Activated CD8-positive, alpha-beta T cell treated with anti-CD3 and anti-CD28 coated beads for 36 hours (primary cell): ENCODE measurements at regions not wholly inside any gene's neighbourhood (a gene's known extent, or its start where the extent isn't known, plus 50 kb on each side); places are given as distances from the start of the nearest gene placed in this dataset.

ENCODE experiments used
- ATAC-seq: fragments of 200-7000 bp; cut with Tn5 transposase; one replicate; pipeline ENCODE4 v1.10.0; 2021; ENCODE audit warnings: mild to moderate bottlenecking, moderate library complexity
- CTCF ChIA-PET: fragments of 350-600 bp; sonication (Branson Sonifier 250); formaldehyde crosslinking; loops from one replicate; lab custom pipeline; 2021; ENCODE audit warnings: antibody characterized with exemption; lab: Charles Lee
- POLR2A ChIA-PET: fragments of 350-600 bp; sonication (Branson Sonifier 250); formaldehyde crosslinking; loops from one replicate; lab custom pipeline; 2021; ENCODE audit warnings: antibody characterized with exemption; lab: Charles Lee
- DNase-seq: peaks from one replicate; pipeline ENCODE4 v3.0.0-alpha.2; 2020
- H3K27ac Mint-ChIP-seq: one replicate; pipeline ENCODE4 v1.8.0; 2021; ENCODE audit warnings: mild to moderate bottlenecking, mixed read lengths
- H3K27me3 Mint-ChIP-seq: one replicate; pipeline ENCODE4 v1.8.0; 2021; ENCODE audit warnings: mixed read lengths
- H3K36me3 Mint-ChIP-seq: one replicate; pipeline ENCODE4 v1.8.0; 2021; ENCODE audit warnings: low read depth, mixed read lengths
- H3K4me1 Mint-ChIP-seq: one replicate; pipeline ENCODE4 v1.8.0; 2021; ENCODE audit warnings: low read depth, mixed read lengths
- H3K4me3 Mint-ChIP-seq: one replicate; pipeline ENCODE4 v1.8.0; 2021; ENCODE audit warnings: mild to moderate bottlenecking, moderate library complexity, mixed read lengths
- H3K9me3 Mint-ChIP-seq: one replicate; pipeline ENCODE4 v1.8.0; 2021; ENCODE audit warnings: mixed read lengths
- CTCF ChIP-seq: fragments of 200-600 bp; IDR thresholded peaks from one replicate; pipeline ENCODE4 v1.8.0; 2022; ENCODE audit warnings: antibody characterized with exemption, mild to moderate bottlenecking
- intact Hi-C: fragments of 100-400 bp; cut with micrococcal nuclease; formaldehyde crosslinking; loops from one replicate; pipeline ENCODE4 v1.10.0; 2022

DNA sequence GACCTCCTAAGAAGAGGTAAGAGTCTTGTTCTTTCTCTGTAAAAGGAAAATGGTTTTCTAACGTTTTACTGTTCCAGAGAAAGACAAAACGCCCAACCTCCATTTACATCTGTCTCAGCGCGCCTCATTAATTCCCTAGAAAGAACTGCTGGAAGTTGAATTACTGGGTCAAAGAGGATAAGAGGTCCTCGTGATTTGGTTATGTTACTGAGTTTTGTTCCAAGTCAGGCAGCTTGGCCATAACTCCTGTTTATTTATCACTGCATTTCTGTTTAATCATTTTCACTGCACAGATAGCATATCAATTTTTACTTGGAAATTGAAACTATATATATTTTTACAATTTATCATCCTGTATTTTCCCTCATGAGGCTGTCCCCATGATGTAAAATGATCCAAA lies 112.9 kb upstream of the PEG3 start:
- ChIA-PET POLR2A (no interaction called here), CTCF (no interaction called here)
- no peaks in the 10 kb centered on the region for H3K36me3 Mint-ChIP-seq
- DNase-seq: no peak
- no peak for TF ChIP-seq CTCF
- no peak overlapping the region for H3K4me3 Mint-ChIP-seq
- no peak for ATAC-seq
- H3K27me3 Mint-ChIP-seq: no peaks in the 10 kb centered on the region
- no peaks in the 10 kb centered on the region for H3K4me1 Mint-ChIP-seq
- H3K9me3 Mint-ChIP-seq: peaks cover 41% of the 10 kb centered on the region
- H3K27ac Mint-ChIP-seq: no peak overlapping the region
- intact Hi-C loops: no loop called here

DNA sequence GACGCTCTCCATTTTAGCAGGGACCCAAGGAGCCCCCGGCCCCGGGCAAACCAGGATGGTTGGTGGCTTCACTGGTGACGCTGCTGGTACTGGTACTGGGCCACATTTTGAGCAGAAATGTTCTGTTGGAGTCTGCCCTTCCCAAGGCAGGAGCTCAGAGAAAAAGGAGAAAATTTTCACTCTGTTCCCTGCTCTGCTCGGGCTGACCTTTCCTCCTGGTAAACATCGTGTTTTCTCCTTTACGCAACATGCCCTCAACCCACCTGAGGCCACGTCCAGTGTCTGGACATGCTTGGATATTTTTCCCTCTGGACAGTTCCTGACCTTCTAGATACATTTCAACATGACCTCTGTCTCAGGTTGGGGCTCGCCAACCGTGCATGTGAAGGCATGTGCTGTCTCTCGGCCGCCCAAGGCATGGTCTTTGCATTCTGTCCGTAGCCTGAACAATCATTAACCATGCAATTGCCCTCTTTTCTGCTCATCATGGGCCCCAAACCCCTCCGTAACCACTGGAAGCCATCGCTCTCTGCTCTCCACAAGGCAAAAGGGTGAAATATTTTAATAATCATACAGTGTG lies 115.2 kb upstream of the PEG3 start:
- no peak overlapping the region for H3K27ac Mint-ChIP-seq
- no peak for TF ChIP-seq CTCF

GRCh38 chr19:56956503-56957226 lies 116.1 kb upstream of the PEG3 start:
- ChIA-PET POLR2A (no interaction called here), CTCF (no interaction called here)
- peaks cover 29% of the 10 kb centered on the region for H3K9me3 Mint-ChIP-seq
- no peaks in the 10 kb centered on the region for H3K36me3 Mint-ChIP-seq
- H3K27me3 Mint-ChIP-seq: no peaks in the 10 kb centered on the region
- intact Hi-C loops: no loop called here
- H3K4me1 Mint-ChIP-seq: no peaks in the 10 kb centered on the region
- no peak for TF ChIP-seq CTCF
- ATAC-seq (no peak), DNase-seq (no peak)
- H3K27ac Mint-ChIP-seq: no peak overlapping the region
- no peak overlapping the region for H3K4me3 Mint-ChIP-seq

More for the DNA sequence above, 115.2 kb upstream of the PEG3 start:
- Mint-ChIP-seq H3K36me3 (no peaks in the 10 kb centered on the region), H3K4me3 (no peak overlapping the region), H3K4me1 (no peaks in the 10 kb centered on the region), H3K27me3 (no peaks in the 10 kb centered on the region), H3K9me3 (peaks cover 33% of the 10 kb centered on the region)
- no peak for ATAC-seq
- ChIA-PET POLR2A (no interaction called here), CTCF (no interaction called here)
- intact Hi-C loops: no loop called here
- no peak for DNase-seq

GRCh38 chr19:56959205-56959604 lies 118.7 kb upstream of the PEG3 start:
- ChIA-PET CTCF (no interaction called here), POLR2A (no interaction called here)
- Mint-ChIP-seq H3K4me1 (no peaks in the 10 kb centered on the region), H3K4me3 (no peak overlapping the region), H3K9me3 (peaks cover 26% of the 10 kb centered on the region), H3K36me3 (no peaks in the 10 kb centered on the region), H3K27ac (no peak overlapping the region), H3K27me3 (no peaks in the 10 kb centered on the region)
- TF ChIP-seq CTCF: no peak
- ATAC-seq (no peak), DNase-seq (no peak)
- intact Hi-C loops: no loop called here

DNA sequence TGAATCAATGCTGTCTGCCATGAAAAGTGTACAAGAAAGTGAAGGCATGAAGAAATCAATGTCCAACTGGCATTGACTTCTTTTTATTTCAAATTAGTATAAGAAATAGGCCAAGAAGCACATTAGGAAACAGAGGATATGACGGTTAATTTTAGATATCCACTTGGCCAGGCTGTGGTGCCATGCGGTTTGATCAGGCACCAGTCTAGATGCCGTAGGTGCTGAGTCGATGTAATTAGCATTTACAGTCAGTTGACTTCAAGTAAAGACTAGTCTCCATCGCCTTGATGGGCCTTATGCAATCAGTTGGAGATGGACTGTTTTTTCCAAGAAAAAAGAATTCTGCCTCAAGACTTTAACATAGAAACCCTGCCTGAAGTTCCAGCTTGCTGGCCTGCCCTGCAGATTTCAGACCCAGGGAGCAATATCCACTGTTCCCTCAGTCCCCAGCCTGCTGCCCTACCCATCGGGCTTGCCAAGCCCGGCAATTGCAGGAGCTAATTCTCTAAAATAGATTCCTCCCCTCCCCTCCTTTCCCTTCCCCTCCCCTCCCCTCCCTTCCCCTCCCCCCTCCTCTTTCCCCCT lies 120.5 kb upstream of the PEG3 start:
- H3K4me3 Mint-ChIP-seq: no peak overlapping the region
- no peaks in the 10 kb centered on the region for H3K27me3 Mint-ChIP-seq
- intact Hi-C loops: no loop called here
- H3K27ac Mint-ChIP-seq: no peak overlapping the region
- no peak for DNase-seq
- ChIA-PET CTCF (no interaction called here), POLR2A (no interaction called here)
- H3K36me3 Mint-ChIP-seq: no peaks in the 10 kb centered on the region
- H3K9me3 Mint-ChIP-seq: peaks cover 22% of the 10 kb centered on the region
- H3K4me1 Mint-ChIP-seq: no peaks in the 10 kb centered on the region
- no peak for TF ChIP-seq CTCF
- ATAC-seq: no peak
